Left colon (tissue), 2 donors: ENCODE measurements at regions not wholly inside any gene's neighbourhood (a gene's known extent, or its start where the extent isn't known, plus 50 kb on each side); places are given as distances from the start of the nearest gene placed in this dataset.
"Not testable (repeated sequence)": the region's sequence is repeated elsewhere in the genome, so short reads cannot be mapped to it uniquely, and the experiment has no call there.

Experiments used
- ATAC-seq: fragments of 200-7000 bp; cut with Tn5 transposase; one replicate; pipeline ENCODE4 v1.9.1; 2020; ENCODE audit warnings: mild to moderate bottlenecking, moderate library complexity
- DNase-seq, 2 donors: peaks; one replicate each; pipeline ENCODE4 v3.0.0-alpha.2; 2020
- intact Hi-C, 2 donors: fragments of 100-400 bp; cut with DNase I in 1 of 2; cut with micrococcal nuclease in 1 of 2; formaldehyde crosslinking; loops; one replicate each; pipeline versions ENCODE4 v1.11.2 to v1.14.0; 2022; cut with DNase I, micrococcal nuclease
- donor health status: DM: no; HTN: no; CAD: no.
- donor health status: DM: yes; HTN: yes; CAD: no.

GRCh38 chr2:57490741-57491140 is 555.9 kb upstream of the VRK2 start:
- DNase-seq (no peak), ATAC-seq (no peak)
- intact Hi-C loops, result no loop called here

- no peak for ATAC-seq
- DNase-seq, result no peak
- intact Hi-C loops, result no loop called here
These were observed 555.4 kb upstream of the VRK2 start for GRCh38 chr2:57491213-57491612.

GRCh38 chr2:57493966-57494365 is 552.6 kb upstream of the VRK2 start:
- intact Hi-C loops, ATAC-seq, DNase-seq: not testable (repeated sequence)

GRCh38 chr2:57497489-57498096 is 549.0 kb upstream of the VRK2 start:
- ATAC-seq (peak; percentile 31), DNase-seq (peak in 1 of 2 donors; percentile 29)
- intact Hi-C loops, result no loop called here

- ATAC-seq (no peak), DNase-seq (no peak)
- intact Hi-C loops, result no loop called here
These were observed 541.8 kb upstream of the VRK2 start for GRCh38 chr2:57504787-57505186.

- intact Hi-C loops, result no loop called here
- ATAC-seq (no peak), DNase-seq (no peak)
These were observed 537.4 kb upstream of the VRK2 start for GRCh38 chr2:57509189-57509588.

- ATAC-seq, result no peak
- intact Hi-C loops, result no loop called here
- DNase-seq, result no peak
These were observed 535.9 kb upstream of the VRK2 start for GRCh38 chr2:57510704-57511103.

- ATAC-seq (no peak), DNase-seq (no peak)
- intact Hi-C loops, result no loop called here
These were observed 531.2 kb upstream of the VRK2 start for GRCh38 chr2:57515366-57515765.

- peak; percentile 54 for ATAC-seq
- no peak for DNase-seq
- intact Hi-C loops, result no loop called here
These were observed 529.8 kb upstream of the VRK2 start for GRCh38 chr2:57516698-57517340.

GRCh38 chr2:57523304-57523703 is 523.3 kb upstream of the VRK2 start:
- DNase-seq (no peak), ATAC-seq (no peak)
- intact Hi-C loops, result no loop called here

- ATAC-seq, result no peak
- no peak for DNase-seq
- intact Hi-C loops, result no loop called here
These were observed 518.9 kb upstream of the VRK2 start for GRCh38 chr2:57527685-57528084.

GRCh38 chr2:57528499-57528898 is 518.1 kb upstream of the VRK2 start:
- no peak for DNase-seq
- no peak for ATAC-seq
- intact Hi-C loops, result no loop called here

GRCh38 chr2:57534358-57534757 is 512.2 kb upstream of the VRK2 start:
- no peak for ATAC-seq
- intact Hi-C loops, result no loop called here
- DNase-seq, result no peak

GRCh38 chr2:57536535-57537231 is 509.9 kb upstream of the VRK2 start:
- intact Hi-C loops, result no loop called here
- DNase-seq (no peak), ATAC-seq (no peak)

GRCh38 chr2:57539761-57540160 is 506.8 kb upstream of the VRK2 start:
- DNase-seq (no peak), ATAC-seq (no peak)
- intact Hi-C loops, result no loop called here

- intact Hi-C loops, result no loop called here
- DNase-seq (no peak), ATAC-seq (no peak)
These were observed 504.5 kb upstream of the VRK2 start for GRCh38 chr2:57542081-57542480.

GRCh38 chr2:57543211-57543610 is 503.4 kb upstream of the VRK2 start:
- ATAC-seq, result no peak
- intact Hi-C loops, result no loop called here

GRCh38 chr2:57544624-57545023 is 502.0 kb upstream of the VRK2 start:
- DNase-seq (no peak), ATAC-seq (no peak)
- intact Hi-C loops, result no loop called here

More at GRCh38 chr2:57543211-57543610, 503.4 kb upstream of the VRK2 start:
- no peak for DNase-seq

- no peak for ATAC-seq
- intact Hi-C loops, result no loop called here
- DNase-seq, result no peak
These were observed 500.1 kb upstream of the VRK2 start for GRCh38 chr2:57546478-57546877.

GRCh38 chr2:57549642-57550102 is 496.9 kb upstream of the VRK2 start:
- DNase-seq (no peak), ATAC-seq (no peak)
- intact Hi-C loops, result no loop called here
